ENCODE measurements at regions not wholly inside any gene's neighbourhood (a gene's known extent, or its start where the extent isn't known, plus 50 kb on each side); places are given as distances from the start of the nearest gene placed in this dataset.

GRCh38 chr7:46533946-46534345 is 612.9 kb upstream of the IGFBP3 start:
- no peak for TF ChIP-seq SPI1 (IDR thresholded peaks at IDR 0.05; ENCODE audit: low read depth, low read length)
- TF ChIP-seq POLR2A (IDR thresholded peaks at IDR 0.05; ENCODE audit: low read depth, low read length), result no peak
- TF ChIP-seq PAX5 (IDR thresholded peaks at IDR 0.05; ENCODE audit: insufficient read depth, low read length, severe bottlenecking), result no peak
- TF ChIP-seq POLR2AphosphoS5 (IDR thresholded peaks at IDR 0.05; ENCODE audit: low read depth, low read length), result no peak
- no peak for TF ChIP-seq TAF1 (IDR thresholded peaks at IDR 0.05; ENCODE audit: low read depth, low read length)
- TF ChIP-seq POU2F2 (IDR thresholded peaks at IDR 0.05; ENCODE audit: low read depth, low read length), result no peak
